Liver (tissue), 2 donors: ENCODE measurements at regions not wholly inside any gene's neighbourhood (a gene's known extent, or its start where the extent isn't known, plus 50 kb on each side); places are given as distances from the start of the nearest gene placed in this dataset.

Experiments used
- YY1 ChIP-seq: IDR thresholded peaks from 2 replicates; pipeline ENCODE4 v1.6.1; 2016; ENCODE audit warnings: antibody characterized with exemption, mild to moderate bottlenecking
- TF ChIP-seq, protein P1 (sequence below): IDR thresholded peaks from 2 replicates; pipeline ENCODE4 v1.6.1; 2016; ENCODE audit warnings: antibody characterized with exemption
- TF ChIP-seq, protein P2 (sequence below): fragments of 150-350 bp; IDR thresholded peaks from 2 replicates; pipeline ENCODE4 v1.5.1; 2017; ENCODE audit warnings: improper control_type of control experiment, low read depth, low read length; ENCODE audit not compliant: missing input control
- donor health status: healthy.

DNA sequence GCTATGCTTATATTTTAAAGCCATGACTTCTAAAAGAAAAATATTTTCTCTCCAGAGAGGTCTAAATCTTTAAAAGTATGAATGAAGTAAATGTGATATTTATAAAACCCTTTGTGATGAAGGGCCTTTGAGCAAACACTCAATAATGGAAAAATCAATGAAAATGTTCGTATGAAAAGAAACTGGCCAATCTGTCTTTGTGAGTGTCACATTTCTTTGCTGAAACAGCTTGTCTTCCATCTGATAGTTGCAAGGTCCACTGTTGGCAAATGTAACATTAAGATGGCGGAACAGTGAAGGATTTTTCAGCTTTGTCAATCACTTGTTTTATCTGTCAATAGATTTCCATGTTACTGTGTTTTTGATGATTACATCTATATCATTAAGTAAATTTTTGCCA, 162.9 kb upstream of the GATA6 start:
- TF ChIP-seq, protein P1, sequence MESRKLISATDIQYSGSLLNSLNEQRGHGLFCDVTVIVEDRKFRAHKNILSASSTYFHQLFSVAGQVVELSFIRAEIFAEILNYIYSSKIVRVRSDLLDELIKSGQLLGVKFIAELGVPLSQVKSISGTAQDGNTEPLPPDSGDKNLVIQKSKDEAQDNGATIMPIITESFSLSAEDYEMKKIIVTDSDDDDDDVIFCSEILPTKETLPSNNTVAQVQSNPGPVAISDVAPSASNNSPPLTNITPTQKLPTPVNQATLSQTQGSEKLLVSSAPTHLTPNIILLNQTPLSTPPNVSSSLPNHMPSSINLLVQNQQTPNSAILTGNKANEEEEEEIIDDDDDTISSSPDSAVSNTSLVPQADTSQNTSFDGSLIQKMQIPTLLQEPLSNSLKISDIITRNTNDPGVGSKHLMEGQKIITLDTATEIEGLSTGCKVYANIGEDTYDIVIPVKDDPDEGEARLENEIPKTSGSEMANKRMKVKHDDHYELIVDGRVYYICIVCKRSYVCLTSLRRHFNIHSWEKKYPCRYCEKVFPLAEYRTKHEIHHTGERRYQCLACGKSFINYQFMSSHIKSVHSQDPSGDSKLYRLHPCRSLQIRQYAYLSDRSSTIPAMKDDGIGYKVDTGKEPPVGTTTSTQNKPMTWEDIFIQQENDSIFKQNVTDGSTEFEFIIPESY: no peak
- TF ChIP-seq, protein P2, sequence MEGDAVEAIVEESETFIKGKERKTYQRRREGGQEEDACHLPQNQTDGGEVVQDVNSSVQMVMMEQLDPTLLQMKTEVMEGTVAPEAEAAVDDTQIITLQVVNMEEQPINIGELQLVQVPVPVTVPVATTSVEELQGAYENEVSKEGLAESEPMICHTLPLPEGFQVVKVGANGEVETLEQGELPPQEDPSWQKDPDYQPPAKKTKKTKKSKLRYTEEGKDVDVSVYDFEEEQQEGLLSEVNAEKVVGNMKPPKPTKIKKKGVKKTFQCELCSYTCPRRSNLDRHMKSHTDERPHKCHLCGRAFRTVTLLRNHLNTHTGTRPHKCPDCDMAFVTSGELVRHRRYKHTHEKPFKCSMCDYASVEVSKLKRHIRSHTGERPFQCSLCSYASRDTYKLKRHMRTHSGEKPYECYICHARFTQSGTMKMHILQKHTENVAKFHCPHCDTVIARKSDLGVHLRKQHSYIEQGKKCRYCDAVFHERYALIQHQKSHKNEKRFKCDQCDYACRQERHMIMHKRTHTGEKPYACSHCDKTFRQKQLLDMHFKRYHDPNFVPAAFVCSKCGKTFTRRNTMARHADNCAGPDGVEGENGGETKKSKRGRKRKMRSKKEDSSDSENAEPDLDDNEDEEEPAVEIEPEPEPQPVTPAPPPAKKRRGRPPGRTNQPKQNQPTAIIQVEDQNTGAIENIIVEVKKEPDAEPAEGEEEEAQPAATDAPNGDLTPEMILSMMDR: no peak
- TF ChIP-seq YY1: no peak
